Gastrocnemius medialis (tissue), 4 donors: ENCODE measurements at regions not wholly inside any gene's neighbourhood (a gene's known extent, or its start where the extent isn't known, plus 50 kb on each side); places are given as distances from the start of the nearest gene placed in this dataset.
"Not testable (repeated sequence)": the region's sequence is repeated elsewhere in the genome, so short reads cannot be mapped to it uniquely, and the experiment has no call there.

Experiments used
- CTCF ChIP-seq, 5 experiments: fragments of 450-650 bp in 3 of 5; fragments of 200-600 bp in 2 of 5; sonication (generic) in 2 of 5; IDR thresholded peaks in 4 of 5; conservative IDR thresholded peaks in 1 of 5; 1 replicate in 4 of 5; 2 replicates in 1 of 5; pipeline ENCODE4 v1.5.1; 2016 to 2019; ENCODE audit warnings: antibody characterized with exemption in 5 of 5, mild to moderate bottlenecking in 3 of 5, moderate library complexity in 3 of 5
- POLR2A ChIP-seq, 2 donors: fragments of 450-650 bp; IDR thresholded peaks; one replicate each; pipeline ENCODE4 v1.6.1; 2017; ENCODE audit warnings: antibody characterized with exemption in 2 of 2, mild to moderate bottlenecking in 2 of 2, moderate library complexity in 2 of 2

GRCh38 chr18:29723486-29723885, 1319.1 kb downstream of the DSC3 start:
- TF ChIP-seq CTCF (IDR thresholded peaks at IDR 0.05 in 4 of 5, conservative IDR thresholded peaks at IDR 0.05 in 1 of 5); POLR2A (IDR thresholded peaks at IDR 0.05): not testable (repeated sequence)
